ENCODE measurements at regions not wholly inside any gene's neighbourhood (a gene's known extent, or its start where the extent isn't known, plus 50 kb on each side); places are given as distances from the start of the nearest gene placed in this dataset.

DNA sequence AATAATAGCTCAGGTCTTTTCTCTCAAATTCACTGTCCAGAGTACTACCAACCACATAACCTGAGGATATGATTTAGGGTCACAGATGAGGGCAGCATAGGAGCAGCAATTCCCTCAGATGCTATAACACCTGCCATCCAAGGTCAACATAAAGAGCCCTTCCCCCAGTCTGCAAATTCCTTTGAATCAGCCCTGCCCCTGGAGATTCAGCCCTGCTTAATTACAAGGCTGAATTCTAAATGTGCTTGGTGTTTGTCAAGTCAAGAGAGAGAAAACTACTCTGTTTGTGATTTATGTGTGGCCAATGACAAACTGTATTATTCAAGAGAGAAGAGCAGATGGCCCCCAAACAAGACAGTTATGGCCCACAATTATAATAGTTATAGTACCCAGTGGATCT lies 195.7 kb upstream of the ADGRL2 start:
- TF ChIP-seq POLR2AphosphoS5 (IDR thresholded peaks at IDR 0.05) = no peak
- TF ChIP-seq CTCF (IDR thresholded peaks at IDR 0.05 in 8 of 11, conservative IDR thresholded peaks at IDR 0.05 in 3 of 11) = no peak
- no peak for TF ChIP-seq POLR2A (IDR thresholded peaks at IDR 0.05)
